GM21447 (cell line): ENCODE measurements at regions not wholly inside any gene's neighbourhood (a gene's known extent, or its start where the extent isn't known, plus 50 kb on each side); places are given as distances from the start of the nearest gene placed in this dataset.

Source experiments
- ATAC-seq: cut with Tn5 transposase; IDR thresholded peaks from one replicate; pipeline ENCODE4 v1.9.1; 2021; ENCODE audit not compliant: unreplicated experiment

GRCh38 chr18:45255197-45255890, 359.9 kb upstream of the SLC14A2 start:
- no peak for ATAC-seq

GRCh38 chr18:45260125-45260524, 355.2 kb upstream of the SLC14A2 start:
- ATAC-seq = no peak

GRCh38 chr18:45266023-45266422, 349.3 kb upstream of the SLC14A2 start:
- no peak for ATAC-seq

GRCh38 chr18:45267622-45268021, 347.7 kb upstream of the SLC14A2 start:
- no peak for ATAC-seq

- ATAC-seq = no peak
Observed at GRCh38 chr18:45268583-45268982, 346.7 kb upstream of the SLC14A2 start.

- ATAC-seq = no peak
Observed at GRCh38 chr18:45270289-45270771, 344.9 kb upstream of the SLC14A2 start.

- ATAC-seq = no peak
Observed at GRCh38 chr18:45274026-45274425, 341.2 kb upstream of the SLC14A2 start.

GRCh38 chr18:45275367-45276113, 339.7 kb upstream of the SLC14A2 start:
- no peak for ATAC-seq

GRCh38 chr18:45276878-45277277, 338.4 kb upstream of the SLC14A2 start:
- ATAC-seq = no peak

- ATAC-seq = no peak
Observed at GRCh38 chr18:45277908-45278307, 337.4 kb upstream of the SLC14A2 start.

GRCh38 chr18:45280481-45281276, 334.6 kb upstream of the SLC14A2 start:
- ATAC-seq = no peak

GRCh38 chr18:45282101-45282812, 333.0 kb upstream of the SLC14A2 start:
- ATAC-seq = no peak

GRCh38 chr18:45284174-45284573, 331.1 kb upstream of the SLC14A2 start:
- ATAC-seq = no peak

GRCh38 chr18:45284851-45285250, 330.4 kb upstream of the SLC14A2 start:
- no peak for ATAC-seq

GRCh38 chr18:45285251-45285650, 330.0 kb upstream of the SLC14A2 start:
- no peak for ATAC-seq

GRCh38 chr18:45286431-45286830, 328.8 kb upstream of the SLC14A2 start:
- no peak for ATAC-seq

GRCh38 chr18:45287531-45287930, 327.7 kb upstream of the SLC14A2 start:
- no peak for ATAC-seq

- no peak for ATAC-seq
Observed at GRCh38 chr18:45290364-45290763, 324.9 kb upstream of the SLC14A2 start.

- no peak for ATAC-seq
Observed at GRCh38 chr18:45291621-45292615, 323.4 kb upstream of the SLC14A2 start.

- no peak for ATAC-seq
Observed at GRCh38 chr18:45295388-45295787, 319.9 kb upstream of the SLC14A2 start.
